Transverse colon (tissue), 4 donors: ENCODE measurements at regions not wholly inside any gene's neighbourhood (a gene's known extent, or its start where the extent isn't known, plus 50 kb on each side); places are given as distances from the start of the nearest gene placed in this dataset.

Experiments
- DNase-seq: peaks from one replicate; pipeline ENCODE4 v3.0.0-alpha.2; 2019
- H3K27ac ChIP-seq, 4 donors: fragments of 200-600 bp; sonication (generic); 2 replicates each; pipeline ENCODE4 v1.5.1; 2016 to 2018; ENCODE audit warnings: inconsistent platforms in 4 of 4
- H3K27me3 ChIP-seq: fragments of 200-600 bp; sonication (generic); 2 replicates; pipeline ENCODE4 v1.5.1; 2017; ENCODE audit warnings: inconsistent platforms
- H3K36me3 ChIP-seq, 4 donors: fragments of 200-600 bp; sonication (generic); 2 replicates each; pipeline ENCODE4 v1.5.1; 2017 to 2019; ENCODE audit warnings: inconsistent platforms in 4 of 4
- H3K4me1 ChIP-seq, 4 donors: fragments of 200-600 bp; sonication (generic); 2 replicates each; pipeline ENCODE4 v1.5.1; 2017 to 2020; ENCODE audit warnings: inconsistent platforms in 4 of 4
- H3K4me3 ChIP-seq, 4 donors: fragments of 200-600 bp; sonication (generic); 1 replicate in 1 of 4; 2 replicates in 3 of 4; pipeline versions ENCODE4 v1.5.1 to v1.6.1; 2017 to 2019; ENCODE audit warnings: inconsistent platforms in 4 of 4
- H3K9me3 ChIP-seq, 2 donors: fragments of 200-600 bp; sonication (generic); 2 replicates each; pipeline ENCODE4 v1.5.1; 2017 to 2019; ENCODE audit warnings: inconsistent platforms in 2 of 2
- CTCF ChIP-seq, 5 experiments: fragments of 200-600 bp in 3 of 5; fragments of 450-650 bp in 2 of 5; sonication (generic) in 3 of 5; IDR thresholded peaks; 1 replicate in 2 of 5; 2 replicates in 3 of 5; pipeline ENCODE4 v1.5.1; 2016 to 2017; ENCODE audit warnings: antibody characterized with exemption in 5 of 5, inconsistent platforms in 3 of 5, mild to moderate bottlenecking in 2 of 5, moderate library complexity in 1 of 5
- EP300 ChIP-seq: sonication (generic); formaldehyde crosslinking; IDR thresholded peaks from one replicate; pipeline ENCODE4 v1.6.1; 2017; ENCODE audit warnings: antibody characterized with exemption, low read depth
- POLR2A ChIP-seq: fragments of 450-650 bp; IDR thresholded peaks from one replicate; pipeline ENCODE4 v1.6.1; 2016; ENCODE audit warnings: antibody characterized with exemption, mild to moderate bottlenecking, moderate library complexity
- POLR2AphosphoS5 ChIP-seq, 3 donors: sonication (generic); formaldehyde crosslinking; IDR thresholded peaks; one replicate each; pipeline ENCODE4 v1.6.1; 2016; ENCODE audit warnings: antibody characterized with exemption in 3 of 3
- WGBS, 2 donors: methylation state at CpG; one replicate each; pipeline ENCODE4 v1.1.5; 2018; ENCODE audit warnings: low coverage in 1 of 2; 5-methylcytosine and 5-hydroxymethylcytosine counted together
- in situ Hi-C, 4 donors: fragments of 200-750 bp; cut with MboI; loops; one replicate each; pipeline versions ENCODE4 v1.15.0 to v1.15.1; 2017; ENCODE audit warnings: low sequenced_read_pairs in 3 of 4, low pct_ligation_motif_present in 1 of 4, low pct_unique_long_range_greater_than_20kb in 1 of 4
- intact Hi-C: fragments of 100-400 bp; cut with DNase I; formaldehyde crosslinking; loops from one replicate; pipeline ENCODE4 v1.15.1; 2023; ENCODE audit warnings: low total_unique reads

- no peaks in the 10 kb centered on the region for H3K27me3 ChIP-seq
- TF ChIP-seq POLR2A (no peak), EP300 (no peak), POLR2AphosphoS5 (IDR thresholded peaks at IDR 0.05) (no peak), CTCF (IDR thresholded peaks at IDR 0.05) (no peak)
- H3K4me3 ChIP-seq: no peak overlapping the region
- H3K36me3 ChIP-seq: no peaks in the 10 kb centered on the region
- in situ Hi-C loops: loop anchor here in 2 of 4 donors (10.0 to 25.0 kb wide), 2 partner anchors 215 to 228 kb away; no protein-coding TSS in a partner anchor
- no peak overlapping the region for H3K27ac ChIP-seq
- no peak for DNase-seq
- 89 to 97% methylated on average over 3 of the region's 3 CpGs for WGBS, 2 donors
- no peaks in the 10 kb centered on the region for H3K4me1 ChIP-seq
- no peaks in the 10 kb centered on the region for H3K9me3 ChIP-seq
- intact Hi-C loops: no loop called here
These were observed 135.1 kb downstream of the SNAPC1 start for GRCh38 chr14:61897300-61897699.

GRCh38 chr14:61898568-61898967 is 136.3 kb downstream of the SNAPC1 start:
- DNase-seq: no peak
- Histone ChIP-seq H3K36me3 (no peaks in the 10 kb centered on the region), H3K4me3 (no peak overlapping the region), H3K9me3 (no peaks in the 10 kb centered on the region), H3K27ac (no peak overlapping the region), H3K27me3 (no peaks in the 10 kb centered on the region), H3K4me1 (no peaks in the 10 kb centered on the region)
- in situ Hi-C loops: loop anchor here in 2 of 4 donors (10.0 to 25.0 kb wide), 2 partner anchors 214 to 226 kb away; no protein-coding TSS in a partner anchor
- intact Hi-C loops: no loop called here
- TF ChIP-seq CTCF (IDR thresholded peaks at IDR 0.05) (no peak), POLR2AphosphoS5 (IDR thresholded peaks at IDR 0.05) (no peak), EP300 (no peak), POLR2A (no peak)
- WGBS, 2 donors: 75 to 76% methylated on average over 3 to 6 of the region's 6 CpGs

GRCh38 chr14:61899497-61899896 is 137.3 kb downstream of the SNAPC1 start:
- Histone ChIP-seq H3K4me1 (no peaks in the 10 kb centered on the region), H3K36me3 (no peaks in the 10 kb centered on the region), H3K4me3 (no peak overlapping the region), H3K9me3 (no peaks in the 10 kb centered on the region), H3K27me3 (no peaks in the 10 kb centered on the region), H3K27ac (no peak overlapping the region)
- no peak for DNase-seq
- TF ChIP-seq POLR2AphosphoS5 (IDR thresholded peaks at IDR 0.05) (no peak), EP300 (no peak), POLR2A (no peak), CTCF (IDR thresholded peaks at IDR 0.05) (no peak)
- intact Hi-C loops: no loop called here
- in situ Hi-C loops: loop anchor here in 2 of 4 donors (10.0 to 25.0 kb wide), 2 partner anchors 213 to 225 kb away; no protein-coding TSS in a partner anchor
- WGBS, 2 donors: 76 to 79% methylated on average over 4 of the region's 4 CpGs

- Histone ChIP-seq H3K4me1 (no peaks in the 10 kb centered on the region), H3K4me3 (no peak overlapping the region), H3K27me3 (no peaks in the 10 kb centered on the region), H3K9me3 (no peaks in the 10 kb centered on the region), H3K27ac (no peak overlapping the region), H3K36me3 (no peaks in the 10 kb centered on the region)
- intact Hi-C loops: no loop called here
- in situ Hi-C loops: loop anchor here in 1 of 4 donors (10.0 kb wide), 1 partner anchor 220 kb away; no protein-coding TSS in a partner anchor
- DNase-seq: no peak
- 45 to 75% methylated on average over 1 to 2 of the region's 2 CpGs for WGBS, 2 donors
- TF ChIP-seq POLR2A (no peak), CTCF (IDR thresholded peaks at IDR 0.05) (no peak), POLR2AphosphoS5 (IDR thresholded peaks at IDR 0.05) (no peak), EP300 (no peak)
These were observed 142.7 kb downstream of the SNAPC1 start for GRCh38 chr14:61904946-61905345.
